Mononuclear cell (primary cell): ENCODE measurements at regions not wholly inside any gene's neighbourhood (a gene's known extent, or its start where the extent isn't known, plus 50 kb on each side); places are given as distances from the start of the nearest gene placed in this dataset.

Experiments
- H3K27me3 ChIP-seq: 2 replicates; pipeline ENCODE4 v1.6.0; 2011; ENCODE audit warnings: low read length, control low read depth; ENCODE audit not compliant: insufficient read depth
- H3K4me1 ChIP-seq: 2 replicates; pipeline ENCODE4 v1.5.1; 2011; ENCODE audit warnings: mild to moderate bottlenecking, low read length, control low read depth; ENCODE audit not compliant: insufficient read depth
- H3K4me3 ChIP-seq: 2 replicates; pipeline ENCODE4 v1.5.1; 2011; ENCODE audit warnings: mild to moderate bottlenecking, low read length, moderate library complexity
- H3K9me3 ChIP-seq: 2 replicates; pipeline ENCODE4 v1.5.1; 2011; ENCODE audit warnings: low read depth, mild to moderate bottlenecking, control low read depth, low read length

DNA sequence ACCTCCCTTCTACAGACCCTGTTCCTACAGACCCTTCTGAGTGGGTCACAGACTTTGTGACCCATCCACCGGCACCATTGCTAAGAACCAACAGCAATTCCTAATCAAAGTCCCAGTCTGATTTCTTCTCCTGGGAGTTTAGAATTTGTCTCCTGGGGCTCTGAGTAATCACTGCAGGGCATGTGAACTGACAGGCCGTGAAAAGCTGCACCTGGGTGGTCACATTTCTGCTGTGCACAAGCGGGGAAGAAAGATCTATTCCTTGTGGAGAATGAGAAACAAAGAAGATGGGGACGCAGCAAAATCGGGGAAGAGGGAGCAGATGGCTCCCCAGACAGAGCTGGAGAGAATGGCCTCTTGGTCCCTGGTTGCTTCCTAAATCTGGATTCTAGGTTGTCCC is 151.0 kb downstream of the ARL4C start:
- no peak overlapping the region for H3K4me3 ChIP-seq
- H3K27me3 ChIP-seq = no peaks in the 10 kb centered on the region
- no peaks in the 10 kb centered on the region for H3K9me3 ChIP-seq
- H3K4me1 ChIP-seq = peaks cover 14% of the 10 kb centered on the region

DNA sequence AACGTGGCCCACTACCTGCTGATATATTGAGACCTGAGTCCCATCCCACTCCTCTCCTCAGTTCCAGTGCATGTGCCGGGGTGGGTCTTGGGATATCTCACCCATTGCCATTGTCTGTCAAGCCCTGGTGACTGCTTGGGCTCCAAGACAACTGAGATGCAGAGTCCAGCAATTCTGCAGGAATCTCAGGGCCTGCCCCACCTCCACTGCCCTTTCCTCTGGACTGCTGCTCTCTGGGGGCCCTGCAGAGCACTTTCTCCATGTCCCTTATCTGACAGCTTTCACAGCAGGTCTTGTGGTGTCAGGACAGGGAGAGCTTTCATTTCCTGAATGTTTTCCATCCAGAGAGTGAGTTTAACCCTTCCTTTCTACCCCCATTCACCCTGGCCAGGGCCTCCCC is 152.9 kb downstream of the ARL4C start:
- no peaks in the 10 kb centered on the region for H3K27me3 ChIP-seq
- no peak overlapping the region for H3K4me3 ChIP-seq
- peaks cover 14% of the 10 kb centered on the region for H3K4me1 ChIP-seq
- no peaks in the 10 kb centered on the region for H3K9me3 ChIP-seq

GRCh38 chr2:234343372-234343771 is 153.5 kb downstream of the ARL4C start:
- H3K9me3 ChIP-seq = no peaks in the 10 kb centered on the region
- H3K4me1 ChIP-seq = peaks cover 13% of the 10 kb centered on the region
- no peak overlapping the region for H3K4me3 ChIP-seq
- H3K27me3 ChIP-seq = no peaks in the 10 kb centered on the region

DNA sequence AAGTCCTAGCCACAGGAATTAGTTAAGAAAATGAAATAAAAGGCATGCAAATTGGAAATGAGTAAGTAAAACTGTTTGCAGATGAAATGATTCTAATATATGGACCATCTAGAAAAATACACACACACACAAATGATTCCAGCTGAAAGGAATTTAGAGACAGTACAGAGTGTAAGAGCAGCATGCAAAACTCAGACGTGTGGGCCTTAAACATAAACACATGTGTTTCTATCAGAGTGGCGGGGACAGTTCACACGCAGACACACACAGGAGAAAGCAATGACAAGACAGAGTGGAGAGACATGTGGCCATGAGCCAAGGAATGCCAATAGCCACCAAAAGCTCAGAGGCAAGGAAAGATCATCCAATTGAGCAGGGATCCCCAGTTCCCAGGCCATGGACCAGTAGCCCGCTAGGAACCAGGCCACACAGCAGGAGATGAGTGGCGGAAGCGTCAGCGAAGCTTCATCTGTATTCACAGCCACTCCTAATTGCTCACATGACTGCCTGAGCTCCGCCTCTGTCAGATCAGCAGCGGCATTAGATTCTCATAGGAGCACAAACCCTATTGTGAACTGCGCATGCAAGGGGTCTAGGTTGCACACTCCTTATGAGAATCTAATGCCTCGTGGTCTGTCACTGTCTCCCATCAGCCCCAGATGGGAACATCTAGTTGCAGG is 155.4 kb downstream of the ARL4C start:
- Histone ChIP-seq H3K27me3 (no peaks in the 10 kb centered on the region), H3K4me1 (no peaks in the 10 kb centered on the region), H3K4me3 (no peak overlapping the region), H3K9me3 (no peaks in the 10 kb centered on the region)

DNA sequence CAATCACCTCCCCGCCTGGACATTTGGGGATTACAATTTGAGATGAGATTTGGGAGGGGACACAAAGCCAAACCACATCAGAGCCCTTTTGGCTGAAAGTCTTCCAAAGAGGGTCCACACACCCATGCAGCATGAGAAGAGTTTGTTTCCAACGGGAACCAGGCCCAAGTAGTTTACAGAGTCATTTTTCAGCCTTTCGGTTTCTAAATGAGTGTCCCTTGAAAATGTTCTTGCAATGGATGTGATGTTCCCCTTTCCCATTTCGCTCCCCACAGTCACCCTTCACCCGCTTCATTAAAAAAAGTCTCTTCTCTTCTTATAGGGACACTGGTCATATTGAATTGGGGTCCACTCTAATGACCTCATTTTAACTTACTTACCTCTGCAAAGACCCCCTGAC is 157.4 kb downstream of the ARL4C start:
- Histone ChIP-seq H3K27me3 (no peaks in the 10 kb centered on the region), H3K4me3 (no peak overlapping the region), H3K4me1 (peaks cover 12% of the 10 kb centered on the region), H3K9me3 (no peaks in the 10 kb centered on the region)

DNA sequence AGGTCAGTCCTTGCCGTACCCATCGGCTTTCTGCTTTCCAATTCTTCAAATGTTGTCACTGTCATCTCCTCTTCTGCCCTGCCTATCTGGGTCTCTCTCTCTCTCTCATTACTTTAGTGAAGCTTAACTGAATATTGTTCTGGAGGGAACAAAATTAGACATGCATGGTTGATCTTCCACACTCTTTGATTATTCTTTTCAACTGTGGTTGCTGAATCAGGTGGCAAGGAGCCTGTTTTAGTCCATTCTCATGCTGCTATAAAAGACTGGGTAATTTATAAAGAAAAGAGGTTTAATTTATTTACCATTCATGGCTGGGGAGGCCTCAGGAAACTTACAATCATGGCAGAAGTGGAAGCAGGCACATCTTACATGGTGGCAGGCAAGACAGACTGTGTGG is 157.9 kb downstream of the ARL4C start:
- H3K4me3 ChIP-seq = no peak overlapping the region
- no peaks in the 10 kb centered on the region for H3K27me3 ChIP-seq
- no peaks in the 10 kb centered on the region for H3K9me3 ChIP-seq
- H3K4me1 ChIP-seq = peaks cover 12% of the 10 kb centered on the region

- H3K4me3 ChIP-seq = no peak overlapping the region
- peaks cover 12% of the 10 kb centered on the region for H3K4me1 ChIP-seq
- no peaks in the 10 kb centered on the region for H3K27me3 ChIP-seq
- no peaks in the 10 kb centered on the region for H3K9me3 ChIP-seq
Observed at GRCh38 chr2:234335661-234336228, 161.1 kb downstream of the ARL4C start.

GRCh38 chr2:234334756-234335155 is 162.1 kb downstream of the ARL4C start:
- Histone ChIP-seq H3K4me3 (no peak overlapping the region), H3K9me3 (no peaks in the 10 kb centered on the region), H3K27me3 (no peaks in the 10 kb centered on the region), H3K4me1 (peaks cover 12% of the 10 kb centered on the region)

- Histone ChIP-seq H3K9me3 (no peaks in the 10 kb centered on the region), H3K27me3 (no peaks in the 10 kb centered on the region), H3K4me3 (no peak overlapping the region)
Observed at GRCh38 chr2:234334151-234334550, 162.7 kb downstream of the ARL4C start.

GRCh38 chr2:234333168-234334130 is 163.4 kb downstream of the ARL4C start:
- no peaks in the 10 kb centered on the region for H3K27me3 ChIP-seq
- H3K4me3 ChIP-seq = no peak overlapping the region
- no peaks in the 10 kb centered on the region for H3K9me3 ChIP-seq
- peaks cover 12% of the 10 kb centered on the region for H3K4me1 ChIP-seq

More at GRCh38 chr2:234334151-234334550, 162.7 kb downstream of the ARL4C start:
- H3K4me1 ChIP-seq = peaks cover 12% of the 10 kb centered on the region

DNA sequence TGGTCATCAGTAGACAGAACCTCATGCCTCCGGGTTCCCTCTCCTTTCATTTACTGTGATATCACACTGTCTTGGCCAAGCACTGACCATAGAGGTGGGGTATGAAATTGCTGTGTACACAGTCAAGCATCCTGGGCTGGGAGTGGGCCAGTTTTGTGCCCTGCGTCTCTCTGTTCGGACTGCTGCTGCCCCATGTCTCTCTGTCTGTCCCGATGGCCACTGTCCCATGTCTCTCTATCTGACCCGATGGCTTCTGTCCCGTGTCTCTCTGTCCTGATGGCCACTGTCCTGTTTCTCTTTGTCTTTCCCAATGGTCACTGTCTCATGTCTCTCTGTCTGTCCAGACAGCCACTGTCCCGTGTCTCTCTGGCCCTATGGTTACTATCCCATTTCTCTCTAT is 164.9 kb downstream of the ARL4C start:
- no peak overlapping the region for H3K4me3 ChIP-seq
- no peaks in the 10 kb centered on the region for H3K9me3 ChIP-seq
- no peaks in the 10 kb centered on the region for H3K27me3 ChIP-seq
- H3K4me1 ChIP-seq = peaks cover 12% of the 10 kb centered on the region

GRCh38 chr2:234331566-234331965 is 165.3 kb downstream of the ARL4C start:
- no peaks in the 10 kb centered on the region for H3K27me3 ChIP-seq
- H3K4me1 ChIP-seq = peaks cover 12% of the 10 kb centered on the region
- H3K9me3 ChIP-seq = no peaks in the 10 kb centered on the region

GRCh38 chr2:234330902-234331301 is 166.0 kb downstream of the ARL4C start:
- Histone ChIP-seq H3K27me3 (no peaks in the 10 kb centered on the region), H3K9me3 (no peaks in the 10 kb centered on the region), H3K4me1 (peaks cover 7% of the 10 kb centered on the region), H3K4me3 (no peak overlapping the region)

More at GRCh38 chr2:234331566-234331965, 165.3 kb downstream of the ARL4C start:
- no peak overlapping the region for H3K4me3 ChIP-seq

DNA sequence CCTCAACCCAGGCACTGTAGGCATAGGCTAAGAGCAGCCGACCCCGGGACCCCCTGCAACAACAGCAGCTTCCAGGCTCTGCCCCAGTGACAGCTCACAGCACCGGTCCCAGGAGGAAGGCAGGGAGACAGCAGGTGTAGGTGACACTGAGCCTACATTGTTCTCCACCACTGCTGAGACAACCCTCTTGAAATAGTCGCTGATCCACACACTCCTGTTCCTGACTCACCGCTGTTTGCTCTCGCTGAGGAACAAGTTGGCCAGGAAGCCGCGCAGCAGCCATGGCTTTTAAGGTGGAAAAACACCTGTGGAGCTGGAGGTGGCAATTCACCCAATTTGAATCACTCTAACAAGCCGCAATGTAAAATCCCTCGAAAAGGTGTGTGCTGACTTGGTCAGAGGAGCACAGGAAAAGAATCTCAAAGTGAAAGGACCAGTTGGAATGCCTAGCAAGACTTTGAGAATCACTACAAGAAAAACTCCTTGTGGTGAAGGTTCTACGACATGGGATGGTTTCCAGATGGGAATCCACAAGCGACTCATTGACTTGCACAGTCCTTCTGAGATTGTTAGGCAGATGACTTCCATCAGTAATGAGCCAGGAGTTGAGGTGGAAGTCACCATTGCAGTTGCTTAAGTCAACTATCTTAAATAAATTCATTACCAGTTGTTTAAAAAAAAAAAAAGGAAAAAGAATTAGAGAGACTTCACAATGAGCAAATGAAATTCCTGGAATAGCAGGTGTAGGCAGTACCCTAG is 167.5 kb downstream of the ARL4C start:
- H3K4me3 ChIP-seq = no peak overlapping the region
- no peaks in the 10 kb centered on the region for H3K27me3 ChIP-seq
- no peaks in the 10 kb centered on the region for H3K9me3 ChIP-seq
- H3K4me1 ChIP-seq = no peaks in the 10 kb centered on the region
